NT2/D1 (cell line): ENCODE measurements at regions not wholly inside any gene's neighbourhood (a gene's known extent, or its start where the extent isn't known, plus 50 kb on each side); places are given as distances from the start of the nearest gene placed in this dataset.

Source experiments
- DNase-seq: peaks from one replicate; pipeline ENCODE4 v3.0.0-alpha.2; 2011; ENCODE audit warnings: low read depth, low spot score
- H3K27me3 ChIP-seq: 2 replicates; pipeline ENCODE4 v1.6.0; 2011; ENCODE audit warnings: mild to moderate bottlenecking; ENCODE audit not compliant: insufficient read length, insufficient read depth
- H3K36me3 ChIP-seq: 2 replicates; pipeline ENCODE4 v1.6.1; 2011; ENCODE audit warnings: mild to moderate bottlenecking, low read length, mixed read lengths; ENCODE audit not compliant: insufficient read depth, insufficient read length
- H3K4me1 ChIP-seq: 2 replicates; pipeline ENCODE4 v1.5.1; 2011; ENCODE audit not compliant: insufficient read depth, insufficient read length
- H3K4me3 ChIP-seq: 2 replicates; pipeline ENCODE4 v1.5.1; 2011; ENCODE audit warnings: low read depth; ENCODE audit not compliant: insufficient read length
- H3K9ac ChIP-seq: 2 replicates; pipeline ENCODE4 v1.6.0; 2011; ENCODE audit warnings: low read depth; ENCODE audit not compliant: insufficient read length
- H3K9me3 ChIP-seq: 2 replicates; pipeline ENCODE4 v1.5.1; 2011; ENCODE audit warnings: mild to moderate bottlenecking, low read length; ENCODE audit not compliant: insufficient read depth
- SUZ12 ChIP-seq: IDR thresholded peaks from 2 replicates; pipeline ENCODE4 v1.6.1; 2011; ENCODE audit not compliant: insufficient read length, insufficient read depth; ENCODE audit errors: extremely low read depth
- YY1 ChIP-seq: IDR thresholded peaks from 2 replicates; pipeline ENCODE4 v1.6.1; 2011; ENCODE audit not compliant: insufficient read length, insufficient read depth
- ZNF274 ChIP-seq: IDR thresholded peaks from 2 replicates; pipeline ENCODE4 v1.6.1; 2011; ENCODE audit warnings: mild to moderate bottlenecking, low read depth, low read length

DNA sequence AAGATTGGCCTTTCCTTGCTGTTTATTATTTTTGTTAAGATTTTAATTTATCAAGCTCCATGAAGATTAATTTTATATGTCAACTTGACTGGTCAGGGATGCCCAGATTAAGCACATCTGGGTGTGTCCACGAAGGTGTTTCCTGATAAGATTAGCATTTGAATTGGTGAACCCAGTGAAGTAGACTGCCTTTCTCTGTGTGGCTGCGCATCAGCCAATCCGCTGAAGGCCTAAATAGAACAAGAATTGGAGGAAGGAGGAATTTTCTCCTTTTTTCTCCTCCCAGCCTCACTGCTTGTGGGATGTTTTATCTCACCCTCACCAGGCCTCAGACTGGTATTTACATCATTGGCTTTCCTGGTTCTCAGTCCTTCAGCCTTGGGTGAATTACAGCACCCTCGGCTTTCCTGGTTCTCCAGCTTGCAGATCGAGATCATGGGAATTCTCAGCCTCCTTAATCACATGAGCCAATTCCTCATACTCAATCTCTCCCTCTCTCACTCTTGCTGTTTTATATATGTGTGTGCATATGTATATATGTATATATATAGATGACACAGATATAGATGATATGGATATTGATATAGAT is 135.4 kb upstream of the SPEF2 start:
- TF ChIP-seq YY1 (no peak), SUZ12 (no peak), ZNF274 (no peak)
- no peak for DNase-seq
- no peaks in the 10 kb centered on the region; the same call in 1 of the 2 replicates for H3K9me3 ChIP-seq
- no peak overlapping the region for H3K4me3 ChIP-seq
- no peak overlapping the region for H3K9ac ChIP-seq
- no peaks in the 10 kb centered on the region for H3K36me3 ChIP-seq
- no peaks in the 10 kb centered on the region for H3K4me1 ChIP-seq
- H3K27me3 ChIP-seq: no peaks in the 10 kb centered on the region

DNA sequence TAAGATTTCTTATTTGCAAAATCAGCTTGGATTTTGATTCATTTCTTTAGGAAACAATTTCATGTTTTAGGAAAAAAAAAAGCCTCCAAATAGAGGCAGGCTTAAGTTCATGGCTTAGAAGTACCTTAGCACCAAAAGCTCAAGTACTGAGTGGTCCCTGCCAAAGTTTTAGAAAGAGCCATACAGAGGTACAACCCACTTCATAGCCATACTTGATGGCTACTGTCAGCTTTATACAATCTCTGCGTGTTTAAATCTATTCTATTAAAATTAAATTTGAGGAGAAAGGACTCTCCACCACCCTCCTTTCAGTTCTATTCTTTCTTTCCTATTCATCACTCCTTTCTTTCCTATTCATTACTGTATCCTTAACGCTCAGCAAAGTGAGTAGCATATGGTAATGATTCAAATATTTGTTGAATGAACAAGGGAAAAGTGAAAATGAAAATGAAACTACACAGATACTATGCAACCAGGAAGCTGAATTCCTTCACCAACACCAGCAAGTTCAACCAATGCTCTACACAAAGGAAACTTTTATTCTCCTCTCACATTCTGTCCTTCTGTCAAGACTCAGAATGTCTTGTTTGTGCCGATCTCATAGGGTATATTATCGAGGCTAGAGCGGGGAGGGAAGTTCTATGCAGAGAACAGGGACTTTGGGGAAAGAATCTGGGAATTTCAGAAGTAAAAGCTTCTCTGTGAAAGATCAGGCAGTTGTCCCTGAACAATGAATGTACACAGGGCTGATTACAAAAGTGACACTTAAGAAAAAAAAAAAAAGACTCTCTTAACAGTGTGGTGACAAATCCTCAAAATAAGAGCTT is 138.6 kb upstream of the SPEF2 start:
- no peaks in the 10 kb centered on the region for H3K27me3 ChIP-seq
- H3K36me3 ChIP-seq: no peaks in the 10 kb centered on the region
- TF ChIP-seq SUZ12 (no peak), ZNF274 (no peak), YY1 (no peak)
- no peak overlapping the region for H3K9ac ChIP-seq
- no peak for DNase-seq
- H3K9me3 ChIP-seq: no peaks in the 10 kb centered on the region; the same call in 1 of the 2 replicates
- H3K4me3 ChIP-seq: no peak overlapping the region
- H3K4me1 ChIP-seq: no peaks in the 10 kb centered on the region

DNA sequence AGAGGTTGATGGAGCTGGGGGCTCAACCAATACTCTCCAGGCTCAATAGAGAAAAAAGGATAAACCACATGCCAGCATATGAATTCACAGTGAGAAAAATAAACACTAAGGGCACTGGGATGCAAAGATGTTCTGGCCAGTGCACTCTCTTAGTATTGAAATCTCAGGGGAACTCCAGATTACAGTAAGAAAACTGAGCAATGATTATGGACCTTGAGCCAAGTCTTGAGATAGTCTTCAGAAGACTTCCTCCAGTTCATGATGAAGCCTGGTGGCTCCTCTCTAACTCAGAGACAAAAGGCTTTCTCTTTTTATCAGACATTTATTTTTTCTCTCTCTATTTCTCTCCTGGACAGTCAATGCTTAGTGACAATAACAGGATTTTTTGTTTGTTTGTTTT is 139.8 kb upstream of the SPEF2 start:
- Histone ChIP-seq H3K27me3 (no peaks in the 10 kb centered on the region), H3K4me3 (no peak overlapping the region), H3K36me3 (no peaks in the 10 kb centered on the region), H3K9ac (no peak overlapping the region), H3K9me3 (no peaks in the 10 kb centered on the region; the same call in 1 of the 2 replicates), H3K4me1 (no peaks in the 10 kb centered on the region)
- no peak for TF ChIP-seq SUZ12
- no peak for TF ChIP-seq ZNF274
- no peak for TF ChIP-seq YY1
- DNase-seq: no peak

DNA sequence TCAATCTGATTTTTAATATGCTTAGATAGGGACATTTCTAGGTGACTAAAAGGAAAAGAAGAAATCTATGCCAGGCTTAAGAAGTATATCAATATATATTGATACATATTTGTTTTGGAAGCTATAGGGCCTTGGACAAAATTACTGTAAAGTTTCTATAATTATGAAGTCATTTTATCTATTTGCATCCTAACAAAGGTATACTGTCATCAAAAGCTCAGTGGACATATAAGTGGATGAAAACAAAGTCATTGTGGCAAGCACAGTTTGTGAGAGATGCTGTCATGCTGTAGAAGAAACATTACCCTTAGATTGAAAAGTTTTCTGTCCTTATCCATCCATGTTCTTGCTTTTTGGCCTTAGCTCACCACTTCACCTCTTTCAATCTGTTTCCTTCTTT is 140.3 kb upstream of the SPEF2 start:
- H3K4me1 ChIP-seq: no peaks in the 10 kb centered on the region
- no peak for DNase-seq
- TF ChIP-seq ZNF274 (no peak), SUZ12 (no peak), YY1 (no peak)
- H3K36me3 ChIP-seq: no peaks in the 10 kb centered on the region
- no peak overlapping the region for H3K4me3 ChIP-seq
- H3K9me3 ChIP-seq: no peaks in the 10 kb centered on the region; the same call in 1 of the 2 replicates
- H3K9ac ChIP-seq: no peak overlapping the region
- H3K27me3 ChIP-seq: no peaks in the 10 kb centered on the region

DNA sequence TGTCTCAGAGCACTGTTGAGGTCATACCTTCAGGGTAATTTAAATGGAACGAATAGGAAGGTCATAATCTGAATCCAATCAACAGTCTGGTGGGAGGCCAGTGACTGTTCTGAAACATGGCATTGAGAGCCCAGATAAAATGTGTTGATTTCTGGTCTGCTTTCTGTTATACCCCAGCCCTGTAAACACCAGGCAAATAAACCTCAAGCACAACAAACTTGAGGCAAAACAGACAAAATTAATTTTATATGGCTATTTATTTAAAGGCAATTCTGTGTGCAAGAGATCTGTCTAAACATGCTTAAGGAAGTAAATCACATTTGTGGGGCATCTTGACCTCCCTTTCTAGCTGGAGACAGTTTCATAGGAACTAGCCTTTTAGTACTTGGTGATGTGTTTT is 140.9 kb upstream of the SPEF2 start:
- H3K27me3 ChIP-seq: no peaks in the 10 kb centered on the region
- H3K4me3 ChIP-seq: no peak overlapping the region
- no peaks in the 10 kb centered on the region for H3K9me3 ChIP-seq
- H3K9ac ChIP-seq: no peak overlapping the region
- DNase-seq: no peak
- no peaks in the 10 kb centered on the region for H3K36me3 ChIP-seq
- TF ChIP-seq ZNF274 (no peak), SUZ12 (no peak)
- no peaks in the 10 kb centered on the region for H3K4me1 ChIP-seq

DNA sequence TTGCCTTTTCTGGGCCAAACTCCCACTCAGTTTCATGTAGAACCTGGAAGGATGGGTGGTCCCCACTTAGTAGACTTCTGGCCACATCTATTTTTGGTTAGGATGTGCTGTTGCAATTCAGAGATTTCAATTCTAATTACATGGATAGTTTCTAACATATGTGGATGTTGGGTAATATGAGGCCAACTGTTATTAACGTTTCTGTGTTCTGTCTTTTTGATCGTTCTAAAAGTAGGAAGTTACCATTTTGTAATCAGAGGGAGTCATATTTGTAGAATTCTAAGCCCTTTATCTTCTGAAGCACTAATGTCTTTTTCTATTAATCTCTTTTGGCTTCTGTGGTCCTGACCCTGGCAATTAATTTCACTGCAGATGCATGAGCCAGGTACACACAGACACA is 141.6 kb upstream of the SPEF2 start:
- TF ChIP-seq ZNF274 (no peak), YY1 (no peak), SUZ12 (no peak)
- Histone ChIP-seq H3K4me3 (no peak overlapping the region), H3K9me3 (no peaks in the 10 kb centered on the region), H3K27me3 (no peaks in the 10 kb centered on the region), H3K36me3 (no peaks in the 10 kb centered on the region), H3K9ac (no peak overlapping the region), H3K4me1 (no peaks in the 10 kb centered on the region)
- no peak for DNase-seq

DNA sequence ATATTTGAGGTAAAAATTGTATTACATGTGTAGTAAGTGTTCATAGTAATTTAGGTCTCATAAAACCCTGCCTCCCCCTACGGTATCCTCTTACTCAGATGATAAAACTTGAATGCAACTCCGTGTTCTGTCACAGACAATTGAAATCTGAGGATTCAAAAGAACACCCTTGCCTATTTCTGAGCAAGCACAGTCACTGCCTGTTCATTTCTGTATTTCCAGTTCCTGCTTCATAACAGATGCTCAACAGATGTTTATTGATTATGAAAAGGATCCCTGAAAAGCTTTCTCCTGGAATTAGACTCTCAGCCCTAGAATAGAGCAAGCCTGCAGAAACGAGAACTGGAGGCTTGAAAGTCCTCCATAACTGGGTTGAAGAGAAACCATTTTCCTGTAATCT is 144.1 kb upstream of the SPEF2 start:
- no peak for DNase-seq
- Histone ChIP-seq H3K9me3 (no peaks in the 10 kb centered on the region), H3K36me3 (no peaks in the 10 kb centered on the region), H3K27me3 (no peaks in the 10 kb centered on the region), H3K9ac (no peak overlapping the region), H3K4me3 (no peak overlapping the region), H3K4me1 (no peaks in the 10 kb centered on the region)
- TF ChIP-seq YY1 (no peak), SUZ12 (no peak), ZNF274 (no peak)
